H1 (cell line): ENCODE measurements at regions not wholly inside any gene's neighbourhood (a gene's known extent, or its start where the extent isn't known, plus 50 kb on each side); places are given as distances from the start of the nearest gene placed in this dataset.

Experiments
- CTCF ChIA-PET: fragments of 300-600 bp; sonication (Branson Sonifier 250); formaldehyde crosslinking; loops from one replicate; lab custom pipeline; 2021; ENCODE audit not compliant: partially characterized antibody; lab: Charles Lee
- POLR2A ChIA-PET: fragments of 300-600 bp; sonication (Branson Sonifier 250); formaldehyde crosslinking; loops from one replicate; lab custom pipeline; 2021; ENCODE audit warnings: inconsistent platforms; ENCODE audit not compliant: partially characterized antibody; lab: Charles Lee
- DNase-seq, 2 experiments: peaks; one replicate each; pipeline versions ENCODE4 v3.0.0 to v3.0.0-alpha.2; 2010 to 2022; ENCODE audit warnings: low spot score in 2 of 2, low read depth in 1 of 2, mixed read lengths in 1 of 2
- FAIRE-seq: peaks from 2 replicates; lab custom pipeline; 2011; peaks lifted over from hg19 to GRCh38; lab: Jason Lieb, UNC
- H2AFZ ChIP-seq: 2 replicates; pipeline ENCODE4 v1.8.1; 2012; ENCODE audit warnings: low read length, inconsistent platforms
- H2AK5ac ChIP-seq: 2 replicates; pipeline ENCODE4 v1.6.1; 2013; ENCODE audit warnings: low read depth, low read length
- H2BK120ac ChIP-seq: replicated peaks from 2 replicates; pipeline ENCODE3; 2013; ENCODE audit warnings: low read depth, low read length, inconsistent platforms
- H2BK12ac ChIP-seq: 2 replicates; pipeline ENCODE4 v1.6.1; 2013; ENCODE audit warnings: low read depth, low read length
- H2BK15ac ChIP-seq: 2 replicates; pipeline ENCODE4 v1.6.1; 2013; ENCODE audit warnings: low read length
- H2BK20ac ChIP-seq: 2 replicates; pipeline ENCODE4 v1.6.1; 2013; ENCODE audit warnings: low read length
- H2BK5ac ChIP-seq: 2 replicates; pipeline ENCODE4 v1.6.1; 2013; ENCODE audit warnings: low read depth, low read length
- H3K14ac ChIP-seq: 2 replicates; pipeline ENCODE4 v1.6.1; 2013; ENCODE audit warnings: inconsistent platforms; ENCODE audit not compliant: insufficient read length
- H3K18ac ChIP-seq: 2 replicates; pipeline ENCODE4 v1.6.1; 2013; ENCODE audit warnings: low read length; ENCODE audit errors: extremely low read depth
- H3K23ac ChIP-seq: 2 replicates; pipeline ENCODE4 v1.6.1; 2013; ENCODE audit warnings: inconsistent platforms; ENCODE audit not compliant: insufficient read length
- H3K23me2 ChIP-seq: 2 replicates; pipeline ENCODE4 v1.6.1; 2013; ENCODE audit warnings: low read depth, low read length
- H3K27ac ChIP-seq: 2 replicates; pipeline ENCODE4 v1.6.1; 2011; ENCODE audit warnings: low read depth, low read length, inconsistent platforms
- H3K27me3 ChIP-seq, 4 experiments: replicated peaks in 1 of 4; 1 replicate in 1 of 4; 2 replicates in 3 of 4; pipeline versions ENCODE4 v1.6.1 to v1.8.1; 2011 to 2013; ENCODE audit warnings: low read length in 3 of 4, mild to moderate bottlenecking in 3 of 4, inconsistent platforms in 2 of 4, mixed read lengths in 2 of 4, moderate library complexity in 1 of 4; ENCODE audit not compliant: control insufficient read depth in 3 of 4, insufficient read depth in 3 of 4; ENCODE audit errors: extremely low read depth in 1 of 4
- H3K36me3 ChIP-seq, 4 experiments: 2 replicates each; pipeline versions ENCODE4 v1.6.1 to v1.8.1; 2011 to 2013; ENCODE audit warnings: mild to moderate bottlenecking in 4 of 4, low read length in 3 of 4, moderate library complexity in 2 of 4, control low read depth in 1 of 4, inconsistent platforms in 1 of 4; ENCODE audit not compliant: insufficient read depth in 4 of 4, control insufficient read depth in 2 of 4
- H3K4ac ChIP-seq: replicated peaks from 2 replicates; pipeline ENCODE3; 2013; ENCODE audit warnings: low read length, low read depth, mixed read lengths, inconsistent platforms; ENCODE audit not compliant: insufficient read length
- H3K4me1 ChIP-seq, 4 experiments: replicated peaks in 1 of 4; 1 replicate in 1 of 4; 2 replicates in 3 of 4; pipeline versions ENCODE4 v1.6.1 to v1.8.1; 2011 to 2013; ENCODE audit warnings: low read length in 3 of 4, inconsistent platforms in 2 of 4, mixed read lengths in 1 of 4; ENCODE audit not compliant: insufficient read depth in 4 of 4, control insufficient read depth in 3 of 4
- H3K4me2 ChIP-seq, 2 experiments: 2 replicates each; pipeline versions ENCODE4 v1.6.1 to v1.8.1; 2011 to 2013; ENCODE audit warnings: low read depth in 2 of 2, low read length in 2 of 2, control low read depth in 1 of 2, inconsistent platforms in 1 of 2, mild to moderate bottlenecking in 1 of 2; ENCODE audit not compliant: insufficient read depth in 1 of 2
- H3K4me3 ChIP-seq, 4 experiments: fragments of 200-600, 300-600 bp in 1 of 4; sonication (generic), shearing (Covaris generic), sonication (Bioruptor Twin) in 1 of 4; 2 replicates each; pipeline versions ENCODE4 v1.5.1 to v1.8.1; 2011 to 2016; ENCODE audit warnings: low read length in 4 of 4, low read depth in 3 of 4, control low read depth in 2 of 4, inconsistent platforms in 2 of 4, mild to moderate bottlenecking in 2 of 4, mixed read lengths in 1 of 4, moderate library complexity in 1 of 4; ENCODE audit not compliant: insufficient read depth in 2 of 4; ENCODE audit errors: extremely low read depth in 1 of 4
- H3K56ac ChIP-seq: replicated peaks from 2 replicates; pipeline ENCODE3; 2013; ENCODE audit warnings: low read depth, mild to moderate bottlenecking, mixed read lengths, low read length, inconsistent platforms; ENCODE audit not compliant: insufficient read length
- H3K79me1 ChIP-seq: 2 replicates; pipeline ENCODE4 v1.6.1; 2013; ENCODE audit warnings: low read depth, low read length, control low read depth
- H3K79me2 ChIP-seq, 2 experiments: 2 replicates each; pipeline versions ENCODE4 v1.6.1 to v1.8.1; 2012 to 2013; ENCODE audit warnings: low read length in 2 of 2, mild to moderate bottlenecking in 2 of 2, inconsistent platforms in 1 of 2; ENCODE audit not compliant: insufficient read depth in 2 of 2, control insufficient read depth in 1 of 2
- H3K9ac ChIP-seq, 4 experiments: replicated peaks in 1 of 4; 1 replicate in 1 of 4; 2 replicates in 3 of 4; pipeline versions ENCODE4 v1.6.1 to v1.8.1; 2011 to 2013; ENCODE audit warnings: low read depth in 3 of 4, low read length in 3 of 4, control low read depth in 2 of 4, mild to moderate bottlenecking in 2 of 4, moderate library complexity in 2 of 4, inconsistent platforms in 1 of 4; ENCODE audit errors: extremely low read depth in 1 of 4
- H3K9me3 ChIP-seq, 2 experiments: 2 replicates each; pipeline versions ENCODE4 v1.6.1 to v1.8.1; 2012 to 2013; ENCODE audit warnings: mild to moderate bottlenecking in 2 of 2, moderate library complexity in 2 of 2, control low read depth in 1 of 2, inconsistent platforms in 1 of 2, low read depth in 1 of 2, low read length in 1 of 2, mixed read lengths in 1 of 2; ENCODE audit not compliant: insufficient read depth in 2 of 2
- H4K20me1 ChIP-seq, 2 experiments: replicated peaks in 1 of 2; 2 replicates each; pipeline versions ENCODE3 to v1.8.1; 2011 to 2013; ENCODE audit warnings: inconsistent platforms in 2 of 2, low read length in 2 of 2, mild to moderate bottlenecking in 1 of 2; ENCODE audit not compliant: insufficient read depth in 2 of 2, control insufficient read depth in 1 of 2
- H4K5ac ChIP-seq: 2 replicates; pipeline ENCODE4 v1.6.1; 2013; ENCODE audit warnings: low read length, low read depth, mixed read lengths, inconsistent platforms; ENCODE audit not compliant: insufficient read length
- H4K8ac ChIP-seq: 2 replicates; pipeline ENCODE4 v1.8.0; 2013; ENCODE audit warnings: mild to moderate bottlenecking, moderate library complexity, low read length, inconsistent platforms; ENCODE audit not compliant: insufficient read depth; ENCODE audit errors: extremely low read depth
- H4K91ac ChIP-seq: replicated peaks from 2 replicates; pipeline ENCODE3; 2013; ENCODE audit warnings: low read length, mixed read lengths, inconsistent platforms; ENCODE audit not compliant: insufficient read length
- ASH2L ChIP-seq: fragments of 200-600, 300-600 bp; sonication (generic); IDR thresholded peaks from one replicate; pipeline ENCODE4 v1.7.1; 2017; ENCODE audit warnings: low read length
- ATF3 ChIP-seq: IDR thresholded peaks from 2 replicates; pipeline ENCODE4 v1.6.1; 2011; ENCODE audit warnings: low read depth, mild to moderate bottlenecking, low read length; ENCODE audit not compliant: insufficient read depth
- CREB1 ChIP-seq: IDR thresholded peaks from 2 replicates; pipeline ENCODE4 v1.6.1; 2012; ENCODE audit warnings: inconsistent platforms
- FOSL1 ChIP-seq: IDR thresholded peaks from 2 replicates; pipeline ENCODE4 v1.6.1; 2011; ENCODE audit warnings: mild to moderate bottlenecking, low read depth, low read length, moderate library complexity; ENCODE audit not compliant: insufficient read depth
- GABPA ChIP-seq: IDR thresholded peaks from 2 replicates; pipeline ENCODE4 v1.6.1; 2011; ENCODE audit warnings: mild to moderate bottlenecking, low read length, moderate library complexity, borderline replicate concordance; ENCODE audit not compliant: insufficient read depth
- GTF2F1 ChIP-seq: IDR thresholded peaks from 2 replicates; pipeline ENCODE4 v1.6.1; 2012; ENCODE audit warnings: low read depth, low read length, improper control_type of control experiment, borderline replicate concordance
- KDM1A ChIP-seq: fragments of 200-600, 300-600 bp; sonication (generic); IDR thresholded peaks from 2 replicates; pipeline ENCODE4 v1.7.1; 2016; ENCODE audit warnings: mild to moderate bottlenecking, low read length, borderline replicate concordance
- NRF1 ChIP-seq: IDR thresholded peaks from 2 replicates; pipeline ENCODE4 v1.6.1; 2011; ENCODE audit warnings: mild to moderate bottlenecking, low read depth, low read length, improper control_type of control experiment
- RNF2 ChIP-seq: fragments of 200-900, 300-1000 bp; sonication (generic); IDR thresholded peaks from 2 replicates; pipeline ENCODE4 v1.7.1; 2016; ENCODE audit warnings: borderline replicate concordance, low read depth, mild to moderate bottlenecking, antibody characterized with exemption, low read length; ENCODE audit not compliant: poor library complexity, severe bottlenecking; ENCODE audit errors: missing control alignments
- SAP30 ChIP-seq: fragments of 300-600 bp; sonication (generic); IDR thresholded peaks from 2 replicates; pipeline ENCODE4 v1.7.1; 2012; ENCODE audit warnings: low read length, moderate library complexity, mild to moderate bottlenecking, inconsistent platforms; ENCODE audit not compliant: insufficient read depth, insufficient replicate concordance
- SRF ChIP-seq: IDR thresholded peaks from 2 replicates; pipeline ENCODE4 v1.6.1; 2011; ENCODE audit warnings: mild to moderate bottlenecking, low read depth, low read length, moderate library complexity
- WGBS, 2 experiments: shearing (Covaris generic) in 1 of 2; methylation state at CpG; one replicate each; pipeline versions ENCODE4 v1.1.6 to v1.1.7; 2013 to 2015; ENCODE audit warnings: low lambda C conversion rate in 2 of 2, mixed read lengths in 2 of 2, inconsistent platforms in 1 of 2, low coverage in 1 of 2, missing lambda C conversion rate in 1 of 2; ENCODE audit not compliant: insufficient replicate concordance in 2 of 2, insufficient coverage in 1 of 2, insufficient read length in 1 of 2; ENCODE audit errors: extremely low coverage in 1 of 2, missing lambda C conversion rate in 1 of 2; 5-methylcytosine and 5-hydroxymethylcytosine counted together

- Histone ChIP-seq H3K27me3 (no peaks in the 10 kb centered on the region), H3K18ac (no peak overlapping the region), H4K91ac (peak overlapping the region; percentile 54), H2BK5ac (peak overlapping the region; percentile 11; the same call in 1 of the 2 replicates), H2BK20ac (no peak overlapping the region; the same call in 1 of the 2 replicates), H2BK15ac (no peak overlapping the region), H3K4me1 (peaks cover 8 to 18% (median 17%) of the 10 kb centered on the region in 4 experiments), H3K4ac (no peak overlapping the region), H3K36me3 (no peaks in the 10 kb centered on the region), H3K23ac (no peak overlapping the region), H3K79me2 (peaks cover 0 to 3% of the 10 kb centered on the region in 2 experiments; a peak in 1 of 4 replicates), H4K8ac (no peak overlapping the region), H3K79me1 (no peaks in the 10 kb centered on the region), H3K4me2 (no peak overlapping the region), H3K4me3 (no peak overlapping the region), H2BK12ac (no peak overlapping the region), H3K9ac (no peak overlapping the region), H2AFZ (no peak overlapping the region), H3K56ac (no peak overlapping the region), H4K5ac (no peak overlapping the region), H3K27ac (no peak overlapping the region), H3K14ac (no peak overlapping the region), H3K23me2 (no peaks in the 10 kb centered on the region), H3K9me3 (no peaks in the 10 kb centered on the region), H2AK5ac (no peak overlapping the region), H4K20me1 (no peaks in the 10 kb centered on the region), H2BK120ac (peak overlapping the region; percentile 24)
- DNase-seq, result no peak
- FAIRE-seq, result no peak
- WGBS, 2 experiments, result 71% methylated on average over 7 of the region's 7 CpGs; no CpG with 5 or more reads in 1 of the 2 experiments
- POLR2A ChIA-PET, result interaction anchor here (1.0 to 4.6 kb wide), 9 partner anchors 8 to 49 kb away, joined by 4 to 25 read pairs (median 15); no protein-coding TSS in a partner anchor
- CTCF ChIA-PET, result interaction anchor here (0.7 to 4.8 kb wide), 10 partner anchors 9 to 73 kb away, joined by 3 to 52 read pairs (median 4); no protein-coding TSS in a partner anchor
- TF ChIP-seq SAP30, result no peak
- TF ChIP-seq SRF, result no peak
- no peak for TF ChIP-seq ASH2L
- TF ChIP-seq GTF2F1, result no peak
- TF ChIP-seq FOSL1, result no peak
- no peak for TF ChIP-seq NRF1
- TF ChIP-seq KDM1A, result no peak
- no peak for TF ChIP-seq ATF3
- TF ChIP-seq CREB1, result no peak
- TF ChIP-seq GABPA, result no peak
- no peak for TF ChIP-seq RNF2
Observed at GRCh38 chr4:87912164-87913004, 63.1 kb upstream of the SPP1 start.
